ENCODE measurements at regions not wholly inside any gene's neighbourhood (a gene's known extent, or its start where the extent isn't known, plus 50 kb on each side); places are given as distances from the start of the nearest gene placed in this dataset.

- no TSS peak for BruUV-seq (replicated peaks)
- H3K4me1 ChIP-seq (ENCODE audit: control insufficient read depth, insufficient read depth, low read length) = no peaks in the 10 kb centered on the region
- no peak overlapping the region for H3K4me3 ChIP-seq (ENCODE audit: low read depth in 2 of 2, low read length in 2 of 2)
- ChIA-PET POLR2A (no interaction called here), CTCF (no interaction called here)
- no peaks in the 10 kb centered on the region for H3K27me3 ChIP-seq (ENCODE audit: control insufficient read depth, insufficient read depth, low read length)
- ATAC-seq (no peak), DNase-seq (ENCODE audit: low read depth, low spot score) (no peak)
- no peaks in the 10 kb centered on the region for H3K36me3 ChIP-seq (ENCODE audit: control insufficient read depth, insufficient read depth, low read length)
- intact Hi-C loops (cut with micrococcal nuclease; ENCODE audit: unreplicated experiment) = no loop called here
- no peak for TF ChIP-seq REST (IDR thresholded peaks at IDR 0.05; ENCODE audit: insufficient read depth in 1 of 2, low read depth in 2 of 2, low read length in 1 of 2)
- no peak for TF ChIP-seq CTCF (IDR thresholded peaks at IDR 0.05)
- TF ChIP-seq SIN3A (IDR thresholded peaks at IDR 0.05; ENCODE audit: borderline replicate concordance, insufficient read depth, low read depth, low read length) = no peak
- TF ChIP-seq POLR2AphosphoS5 (IDR thresholded peaks at IDR 0.05; ENCODE audit: low read depth, low read length) = no peak
- no peak for TF ChIP-seq TCF7L2 (IDR thresholded peaks at IDR 0.05; ENCODE audit: low read depth, low read length)
- no peaks in the 10 kb centered on the region for H3K9me3 ChIP-seq (ENCODE audit: control insufficient read depth, insufficient read depth, low read depth, low read length)
- in situ Hi-C loops (cut with HindIII; ENCODE audit: low pct_unique_long_range_greater_than_20kb, low sequenced_read_pairs) = no loop called here
- no peak overlapping the region for H3K27ac ChIP-seq (ENCODE audit: low read length)
These were observed 58.3 kb downstream of the TRIML1 start for GRCh38 chr4:188197566-188197965.

GRCh38 chr4:188198982-188199792 is 59.9 kb downstream of the TRIML1 start:
- ChIA-PET POLR2A (no interaction called here), CTCF (no interaction called here)
- no peak for DNase-seq (ENCODE audit: low read depth, low spot score)
- Histone ChIP-seq H3K9me3 (ENCODE audit: control insufficient read depth, insufficient read depth, low read depth, low read length) (no peaks in the 10 kb centered on the region), H3K36me3 (ENCODE audit: control insufficient read depth, insufficient read depth, low read length) (no peaks in the 10 kb centered on the region), H3K27ac (ENCODE audit: low read length) (no peak overlapping the region), H3K27me3 (ENCODE audit: control insufficient read depth, insufficient read depth, low read length) (no peaks in the 10 kb centered on the region), H3K4me3 (ENCODE audit: low read depth in 2 of 2, low read length in 2 of 2) (no peak overlapping the region), H3K4me1 (ENCODE audit: control insufficient read depth, insufficient read depth, low read length) (no peaks in the 10 kb centered on the region)
- no peak for ATAC-seq
- in situ Hi-C loops (cut with HindIII; ENCODE audit: low pct_unique_long_range_greater_than_20kb, low sequenced_read_pairs) = no loop called here
- BruUV-seq (replicated peaks) = no TSS peak
- intact Hi-C loops (cut with micrococcal nuclease; ENCODE audit: unreplicated experiment) = no loop called here
- TF ChIP-seq SIN3A (IDR thresholded peaks at IDR 0.05; ENCODE audit: borderline replicate concordance, insufficient read depth, low read depth, low read length) (no peak), TCF7L2 (IDR thresholded peaks at IDR 0.05; ENCODE audit: low read depth, low read length) (no peak), CTCF (IDR thresholded peaks at IDR 0.05) (no peak), POLR2AphosphoS5 (IDR thresholded peaks at IDR 0.05; ENCODE audit: low read depth, low read length) (no peak), REST (IDR thresholded peaks at IDR 0.05; ENCODE audit: insufficient read depth in 1 of 2, low read depth in 2 of 2, low read length in 1 of 2) (no peak)
